ENCODE measurements at regions not wholly inside any gene's neighbourhood (a gene's known extent, or its start where the extent isn't known, plus 50 kb on each side); places are given as distances from the start of the nearest gene placed in this dataset.

DNA sequence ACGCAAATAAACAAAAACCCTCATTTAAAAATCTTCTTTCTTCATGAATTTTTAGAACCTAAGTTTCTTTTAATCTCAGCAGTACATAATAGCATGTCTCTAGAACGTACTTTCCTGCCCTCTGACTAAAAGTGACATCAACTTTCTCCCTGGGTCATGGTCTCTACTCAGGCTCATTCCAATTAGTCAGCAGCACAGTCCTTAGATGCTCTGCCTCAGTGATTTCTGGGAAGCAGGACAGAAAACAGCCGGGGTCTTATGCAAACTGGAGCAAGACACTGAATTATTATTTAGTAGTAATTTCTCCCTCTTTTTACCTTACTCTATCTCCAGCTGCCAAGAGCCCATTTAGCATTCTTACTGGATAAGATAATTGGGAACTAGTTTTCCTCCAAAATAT, 365.2 kb downstream of the TUSC7 start:
- no peak overlapping the region for H3K4me3 ChIP-seq (ENCODE audit: low read length)
- no peaks in the 10 kb centered on the region for H3K9me3 Mint-ChIP-seq
- H3K27me3 Mint-ChIP-seq (ENCODE audit: insufficient read depth), result no peaks in the 10 kb centered on the region

DNA sequence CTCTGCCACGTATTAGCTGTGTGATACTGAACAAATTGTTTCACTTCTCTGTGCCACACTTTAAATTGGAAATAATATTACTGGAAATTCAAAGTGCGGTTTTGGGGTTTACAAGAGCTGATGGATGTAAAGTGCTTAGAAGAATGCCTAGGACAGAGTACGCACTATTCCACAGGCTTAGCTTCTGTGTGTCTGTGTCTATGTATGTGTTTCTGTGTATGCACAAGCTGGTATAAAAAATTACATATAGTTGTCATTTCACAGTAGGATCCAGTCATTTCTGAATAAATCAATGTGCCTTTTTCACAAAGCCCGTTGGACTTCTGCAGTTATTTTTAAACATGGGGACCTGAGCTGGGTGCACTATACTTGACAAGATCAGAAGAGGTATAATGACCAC, 370.4 kb downstream of the TUSC7 start:
- Mint-ChIP-seq H3K27me3 (ENCODE audit: insufficient read depth) (no peaks in the 10 kb centered on the region), H3K27ac (no peak overlapping the region), H3K36me3 (ENCODE audit: low read depth) (no peaks in the 10 kb centered on the region), H3K4me1 (peaks cover 14% of the 10 kb centered on the region), H3K4me3 (no peak overlapping the region), H3K9me3 (no peaks in the 10 kb centered on the region)
- no peak for DNase-seq
- TF ChIP-seq, protein P1, sequence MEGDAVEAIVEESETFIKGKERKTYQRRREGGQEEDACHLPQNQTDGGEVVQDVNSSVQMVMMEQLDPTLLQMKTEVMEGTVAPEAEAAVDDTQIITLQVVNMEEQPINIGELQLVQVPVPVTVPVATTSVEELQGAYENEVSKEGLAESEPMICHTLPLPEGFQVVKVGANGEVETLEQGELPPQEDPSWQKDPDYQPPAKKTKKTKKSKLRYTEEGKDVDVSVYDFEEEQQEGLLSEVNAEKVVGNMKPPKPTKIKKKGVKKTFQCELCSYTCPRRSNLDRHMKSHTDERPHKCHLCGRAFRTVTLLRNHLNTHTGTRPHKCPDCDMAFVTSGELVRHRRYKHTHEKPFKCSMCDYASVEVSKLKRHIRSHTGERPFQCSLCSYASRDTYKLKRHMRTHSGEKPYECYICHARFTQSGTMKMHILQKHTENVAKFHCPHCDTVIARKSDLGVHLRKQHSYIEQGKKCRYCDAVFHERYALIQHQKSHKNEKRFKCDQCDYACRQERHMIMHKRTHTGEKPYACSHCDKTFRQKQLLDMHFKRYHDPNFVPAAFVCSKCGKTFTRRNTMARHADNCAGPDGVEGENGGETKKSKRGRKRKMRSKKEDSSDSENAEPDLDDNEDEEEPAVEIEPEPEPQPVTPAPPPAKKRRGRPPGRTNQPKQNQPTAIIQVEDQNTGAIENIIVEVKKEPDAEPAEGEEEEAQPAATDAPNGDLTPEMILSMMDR (conservative IDR thresholded peaks at IDR 0.05), result no peak
- no peaks in the 10 kb centered on the region for H3K27me3 ChIP-seq (ENCODE audit: control insufficient read depth, insufficient read depth, low read length, poor library complexity, severe bottlenecking)
- 88 to 90% methylated on average over 3 to 4 of the region's 4 CpGs for WGBS, 2 experiments (ENCODE audit: insufficient coverage in 1 of 2, insufficient read length in 1 of 2)
- no peak overlapping the region for H3K27ac ChIP-seq (ENCODE audit: low read depth, low read length)
- H3K9ac ChIP-seq (ENCODE audit: extremely low read depth, low read length, poor library complexity, severe bottlenecking), result no peak overlapping the region
- H3K36me3 ChIP-seq (ENCODE audit: control insufficient read depth, insufficient read depth, low read length), result no peaks in the 10 kb centered on the region
- no peaks in the 10 kb centered on the region for H3K9me3 ChIP-seq (ENCODE audit: control insufficient read depth, low read length)
- H3K4me1 ChIP-seq (ENCODE audit: control insufficient read depth, insufficient read depth, low read length), result peaks cover 6% of the 10 kb centered on the region
- no peak overlapping the region for H3K4me3 ChIP-seq (ENCODE audit: low read length)

More for the DNA sequence above, 365.2 kb downstream of the TUSC7 start:
- Histone ChIP-seq H3K36me3 (ENCODE audit: control insufficient read depth, insufficient read depth, low read length) (no peaks in the 10 kb centered on the region), H3K9ac (ENCODE audit: extremely low read depth, low read length, poor library complexity, severe bottlenecking) (no peak overlapping the region), H3K4me1 (ENCODE audit: control insufficient read depth, insufficient read depth, low read length) (no peaks in the 10 kb centered on the region), H3K27me3 (ENCODE audit: control insufficient read depth, insufficient read depth, low read length, poor library complexity, severe bottlenecking) (no peaks in the 10 kb centered on the region), H3K27ac (ENCODE audit: low read depth, low read length) (no peak overlapping the region), H3K9me3 (ENCODE audit: control insufficient read depth, low read length) (no peaks in the 10 kb centered on the region)
- Mint-ChIP-seq H3K4me3 (no peak overlapping the region), H3K27ac (no peak overlapping the region), H3K36me3 (ENCODE audit: low read depth) (no peaks in the 10 kb centered on the region), H3K4me1 (no peaks in the 10 kb centered on the region)
- DNase-seq, result no peak
- TF ChIP-seq, protein P1 (conservative IDR thresholded peaks at IDR 0.05), result no peak
- WGBS, 2 experiments (ENCODE audit: insufficient coverage in 1 of 2, insufficient read length in 1 of 2), result 86 to 87% methylated on average over 2 to 3 of the region's 3 CpGs

- Histone ChIP-seq H3K4me3 (ENCODE audit: low read length) (no peak overlapping the region), H3K4me1 (ENCODE audit: control insufficient read depth, insufficient read depth, low read length) (peaks cover 8% of the 10 kb centered on the region), H3K9me3 (ENCODE audit: control insufficient read depth, low read length) (no peaks in the 10 kb centered on the region), H3K27me3 (ENCODE audit: control insufficient read depth, insufficient read depth, low read length, poor library complexity, severe bottlenecking) (no peaks in the 10 kb centered on the region), H3K9ac (ENCODE audit: extremely low read depth, low read length, poor library complexity, severe bottlenecking) (no peak overlapping the region), H3K27ac (ENCODE audit: low read depth, low read length) (no peak overlapping the region), H3K36me3 (ENCODE audit: control insufficient read depth, insufficient read depth, low read length) (no peaks in the 10 kb centered on the region)
- TF ChIP-seq, protein P1 (conservative IDR thresholded peaks at IDR 0.05), result no peak
- Mint-ChIP-seq H3K4me3 (no peak overlapping the region), H3K27ac (peak overlapping the region; percentile 56), H3K4me1 (peaks cover 19% of the 10 kb centered on the region), H3K27me3 (ENCODE audit: insufficient read depth) (no peaks in the 10 kb centered on the region), H3K9me3 (no peaks in the 10 kb centered on the region), H3K36me3 (ENCODE audit: low read depth) (no peaks in the 10 kb centered on the region)
- peak; percentile 46 for DNase-seq
- WGBS, 2 experiments (ENCODE audit: insufficient coverage in 1 of 2, insufficient read length in 1 of 2), result 20 to 30% methylated on average over 1 to 2 of the region's 2 CpGs
Measured at GRCh38 chr3:117080872-117081271, 371.3 kb downstream of the TUSC7 start.

Measured in endodermal cell (in vitro differentiated cells).